Neural progenitor cell (in vitro differentiated cells): ENCODE measurements at regions not wholly inside any gene's neighbourhood (a gene's known extent, or its start where the extent isn't known, plus 50 kb on each side); places are given as distances from the start of the nearest gene placed in this dataset.

Experiments used
- CTCF ChIP-seq: fragments of 200-600 bp; sonication (generic); IDR thresholded peaks from 2 replicates; pipeline ENCODE4 v1.5.1; 2017; ENCODE audit warnings: antibody characterized with exemption, mild to moderate bottlenecking
- EZH2 ChIP-seq: fragments of 200-600 bp; sonication (generic); IDR thresholded peaks from 2 replicates; pipeline ENCODE4 v1.6.1; 2017; ENCODE audit warnings: antibody characterized with exemption, mild to moderate bottlenecking, moderate library complexity

GRCh38 chr17:77865716-77866115 is 92.8 kb upstream of the TNRC6C start:
- TF ChIP-seq CTCF (no peak), EZH2 (no peak)
